ENCODE measurements at regions not wholly inside any gene's neighbourhood (a gene's known extent, or its start where the extent isn't known, plus 50 kb on each side); places are given as distances from the start of the nearest gene placed in this dataset.
"Not testable (repeated sequence)": the region's sequence is repeated elsewhere in the genome, so short reads cannot be mapped to it uniquely, and the experiment has no call there.

DNA sequence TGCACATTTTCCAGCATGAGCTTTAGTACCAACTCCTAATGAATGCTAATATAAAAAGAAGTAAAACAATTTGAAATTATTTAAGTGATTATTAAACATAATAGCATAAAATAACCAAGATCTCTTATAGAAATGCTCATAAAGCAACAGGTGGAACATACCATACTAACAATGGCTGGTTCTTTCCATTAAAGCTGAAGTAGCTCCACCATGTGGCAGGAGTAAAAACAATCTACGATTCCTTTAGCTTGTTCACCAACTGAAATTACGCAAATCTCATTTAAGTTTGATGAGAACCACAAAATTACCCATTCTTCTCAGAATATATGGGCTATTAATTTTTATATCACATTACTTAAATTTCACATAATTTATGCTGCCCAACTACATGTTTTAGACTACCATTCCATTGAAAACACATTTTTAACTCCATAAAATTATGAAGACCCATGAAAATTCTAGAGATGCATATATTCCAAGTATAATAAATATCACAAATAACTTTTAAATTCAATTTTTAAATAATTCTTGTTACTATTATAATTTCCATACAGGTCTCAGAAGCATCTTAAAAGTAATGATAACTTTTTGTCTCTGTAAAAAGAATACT lies 213.6 kb downstream of the DAD1 start:
- H3K36me3 ChIP-seq (replicated peaks in 1 of 2) = no peaks in the 10 kb centered on the region
- H3K4me1 ChIP-seq (replicated peaks in 1 of 2) = peaks cover 0 to 2% of the 10 kb centered on the region in 2 donors
- 1 to 10% (median 5%) methylated on average over 2 of the region's 2 CpGs for WGBS, 4 donors
- peak in 2 of 7 donors; percentile 38 to 44 for DNase-seq
- intact Hi-C loops (cut with DNase I) = loop anchor here in 1 of 2 donors (5.0 kb wide), 1 partner anchor 58 kb away; no protein-coding TSS in a partner anchor
- no peaks in the 10 kb centered on the region for H3K9me3 ChIP-seq (replicated peaks in 1 of 3)
- no peak overlapping the region for H3K27ac ChIP-seq
- H3K27me3 ChIP-seq = no peaks in the 10 kb centered on the region
- TF ChIP-seq, protein P1, sequence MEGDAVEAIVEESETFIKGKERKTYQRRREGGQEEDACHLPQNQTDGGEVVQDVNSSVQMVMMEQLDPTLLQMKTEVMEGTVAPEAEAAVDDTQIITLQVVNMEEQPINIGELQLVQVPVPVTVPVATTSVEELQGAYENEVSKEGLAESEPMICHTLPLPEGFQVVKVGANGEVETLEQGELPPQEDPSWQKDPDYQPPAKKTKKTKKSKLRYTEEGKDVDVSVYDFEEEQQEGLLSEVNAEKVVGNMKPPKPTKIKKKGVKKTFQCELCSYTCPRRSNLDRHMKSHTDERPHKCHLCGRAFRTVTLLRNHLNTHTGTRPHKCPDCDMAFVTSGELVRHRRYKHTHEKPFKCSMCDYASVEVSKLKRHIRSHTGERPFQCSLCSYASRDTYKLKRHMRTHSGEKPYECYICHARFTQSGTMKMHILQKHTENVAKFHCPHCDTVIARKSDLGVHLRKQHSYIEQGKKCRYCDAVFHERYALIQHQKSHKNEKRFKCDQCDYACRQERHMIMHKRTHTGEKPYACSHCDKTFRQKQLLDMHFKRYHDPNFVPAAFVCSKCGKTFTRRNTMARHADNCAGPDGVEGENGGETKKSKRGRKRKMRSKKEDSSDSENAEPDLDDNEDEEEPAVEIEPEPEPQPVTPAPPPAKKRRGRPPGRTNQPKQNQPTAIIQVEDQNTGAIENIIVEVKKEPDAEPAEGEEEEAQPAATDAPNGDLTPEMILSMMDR (IDR thresholded peaks at IDR 0.05) = peak; percentile 19 to 70 (median 62)
- TF ChIP-seq POLR2A (IDR thresholded peaks at IDR 0.05) = no peak
- H3K4me3 ChIP-seq = no peak overlapping the region

DNA sequence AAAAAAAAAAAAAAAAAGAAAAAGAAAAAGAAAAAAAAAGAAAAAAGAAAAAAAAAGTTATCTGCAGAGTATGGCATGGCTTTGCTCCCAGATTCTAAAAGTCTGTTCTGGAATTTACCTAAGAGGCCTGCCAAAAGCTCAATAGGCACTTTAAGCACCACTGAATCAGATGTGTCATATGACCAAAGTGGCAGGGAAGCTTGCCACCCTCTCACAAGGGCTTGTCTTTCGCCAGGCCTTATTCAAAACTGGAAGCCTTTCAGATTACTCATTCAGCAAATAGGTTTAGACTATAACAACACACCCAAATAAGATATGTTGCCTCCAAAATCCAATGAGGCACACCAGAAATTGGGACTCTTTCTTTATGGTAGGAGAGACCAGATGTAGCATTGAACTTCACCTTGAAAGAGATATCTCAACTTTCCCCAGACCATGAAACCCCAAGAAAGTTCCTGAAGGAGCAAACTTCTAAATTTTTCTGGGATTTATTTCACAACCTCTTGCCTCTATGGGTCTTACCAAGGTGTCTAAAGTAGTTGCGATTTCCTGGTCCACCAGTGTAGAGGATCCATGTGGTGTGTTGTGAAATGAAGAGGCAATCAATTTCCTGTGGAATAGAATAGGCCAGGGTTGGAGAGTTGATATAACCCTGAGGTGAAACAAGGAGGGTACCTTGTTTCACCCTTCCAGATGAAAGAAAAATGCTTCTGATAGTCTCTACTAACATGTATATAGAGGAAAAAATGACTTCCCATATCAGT lies 218.8 kb downstream of the DAD1 start:
- H3K4me3 ChIP-seq = no peak overlapping the region
- no peaks in the 10 kb centered on the region for H3K9me3 ChIP-seq (replicated peaks in 1 of 3)
- WGBS, 4 donors = 58 to 69% (median 66%) methylated on average over 2 of the region's 2 CpGs
- no peak for TF ChIP-seq POLR2A (IDR thresholded peaks at IDR 0.05)
- TF ChIP-seq, protein P1 (IDR thresholded peaks at IDR 0.05) = no peak
- H3K4me1 ChIP-seq (replicated peaks in 1 of 2) = peaks cover 0 to 4% of the 10 kb centered on the region in 2 donors
- H3K27me3 ChIP-seq = no peaks in the 10 kb centered on the region
- intact Hi-C loops (cut with DNase I) = loop anchor here in 1 of 2 donors (5.0 kb wide), 1 partner anchor 48 kb away; no protein-coding TSS in a partner anchor
- H3K36me3 ChIP-seq (replicated peaks in 1 of 2) = no peaks in the 10 kb centered on the region
- H3K27ac ChIP-seq = peak overlapping the region in 2 of 5 donors; percentile 26 to 37
- peak; percentile 68 to 84 (median 77) for DNase-seq

DNA sequence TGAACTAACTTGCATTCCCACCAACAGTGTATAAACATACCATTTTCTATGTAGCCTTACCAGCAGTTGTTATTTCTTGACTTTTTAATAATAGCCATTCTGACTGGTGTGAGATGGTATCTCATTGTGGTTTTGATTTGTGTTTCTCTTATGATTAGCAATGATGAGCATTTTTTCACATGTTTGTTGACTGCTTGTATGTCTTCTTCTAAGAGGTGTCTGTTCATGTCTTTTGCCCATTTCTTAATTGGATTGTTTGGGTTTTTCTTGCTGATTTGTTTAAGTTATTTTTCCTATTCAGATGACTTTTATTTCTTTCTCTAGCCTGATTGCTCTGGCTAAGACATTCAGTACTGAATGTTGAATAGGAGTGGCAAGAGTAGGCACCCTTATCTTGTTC lies 230.3 kb downstream of the DAD1 start:
- Histone ChIP-seq H3K4me1 (replicated peaks in 1 of 2) (no peaks in the 10 kb centered on the region), H3K36me3 (replicated peaks in 1 of 2) (no peaks in the 10 kb centered on the region), H3K4me3 (no peak overlapping the region), H3K9me3 (replicated peaks in 1 of 3) (no peaks in the 10 kb centered on the region), H3K27me3 (no peaks in the 10 kb centered on the region), H3K27ac (no peak overlapping the region)
- DNase-seq = no peak
- intact Hi-C loops (cut with DNase I) = no loop called here
- TF ChIP-seq, protein P1 (IDR thresholded peaks at IDR 0.05) = no peak
- no peak for TF ChIP-seq POLR2A (IDR thresholded peaks at IDR 0.05)

DNA sequence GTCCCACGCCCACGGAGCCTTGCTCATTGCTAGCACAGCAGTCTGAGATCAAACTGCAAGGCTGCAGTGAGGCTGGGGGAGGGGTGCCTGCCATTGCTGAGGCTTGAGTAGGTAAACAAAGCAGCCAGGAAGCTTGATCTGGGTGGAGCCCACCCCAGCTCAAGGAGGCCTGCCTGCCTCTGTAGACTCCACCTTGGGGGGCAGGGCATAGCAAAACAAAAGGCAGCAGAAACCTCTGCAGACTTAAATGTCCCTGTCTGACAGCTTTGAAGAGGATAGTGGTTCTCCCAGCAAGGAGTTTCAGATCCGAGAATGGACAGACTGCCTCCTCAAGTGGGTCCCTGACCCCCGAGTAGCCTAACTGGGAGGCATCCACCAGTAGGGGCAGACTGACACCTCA lies 239.7 kb downstream of the DAD1 start:
- H3K4me3 ChIP-seq; intact Hi-C loops (cut with DNase I); H3K36me3 ChIP-seq (replicated peaks in 1 of 2); H3K27ac ChIP-seq; H3K4me1 ChIP-seq (replicated peaks in 1 of 2); H3K9me3 ChIP-seq (replicated peaks in 1 of 3); DNase-seq; H3K27me3 ChIP-seq: not testable (repeated sequence)
- 51 to 70% (median 65%) methylated on average over 2 to 4 of the region's 4 CpGs for WGBS, 4 donors

Measured in adrenal gland (tissue), 9 donors.